ENCODE measurements at regions not wholly inside any gene's neighbourhood (a gene's known extent, or its start where the extent isn't known, plus 50 kb on each side); places are given as distances from the start of the nearest gene placed in this dataset.

DNA sequence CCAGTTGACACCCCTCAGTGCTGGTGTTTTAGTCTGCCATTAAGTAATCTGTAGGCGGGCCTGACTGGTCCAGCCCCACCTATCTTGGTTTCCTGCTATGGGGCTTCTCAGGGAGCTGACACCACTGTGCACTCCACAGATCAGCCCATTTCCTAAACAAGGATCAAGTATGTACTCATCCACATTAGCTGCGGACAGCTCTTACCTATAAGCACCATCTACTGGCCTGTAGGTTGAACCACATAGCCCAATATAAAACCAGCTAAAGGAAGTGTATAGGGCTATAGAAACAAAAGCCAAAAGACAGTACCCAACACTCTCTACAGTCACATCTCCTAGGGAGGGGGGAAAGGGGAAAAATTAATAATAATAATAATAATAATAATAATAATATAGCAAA lies 353.5 kb upstream of the CXorf51B start:
- no peak overlapping the region for H3K4me3 ChIP-seq (ENCODE audit: low read depth, low read length)
- TF ChIP-seq, protein P1, sequence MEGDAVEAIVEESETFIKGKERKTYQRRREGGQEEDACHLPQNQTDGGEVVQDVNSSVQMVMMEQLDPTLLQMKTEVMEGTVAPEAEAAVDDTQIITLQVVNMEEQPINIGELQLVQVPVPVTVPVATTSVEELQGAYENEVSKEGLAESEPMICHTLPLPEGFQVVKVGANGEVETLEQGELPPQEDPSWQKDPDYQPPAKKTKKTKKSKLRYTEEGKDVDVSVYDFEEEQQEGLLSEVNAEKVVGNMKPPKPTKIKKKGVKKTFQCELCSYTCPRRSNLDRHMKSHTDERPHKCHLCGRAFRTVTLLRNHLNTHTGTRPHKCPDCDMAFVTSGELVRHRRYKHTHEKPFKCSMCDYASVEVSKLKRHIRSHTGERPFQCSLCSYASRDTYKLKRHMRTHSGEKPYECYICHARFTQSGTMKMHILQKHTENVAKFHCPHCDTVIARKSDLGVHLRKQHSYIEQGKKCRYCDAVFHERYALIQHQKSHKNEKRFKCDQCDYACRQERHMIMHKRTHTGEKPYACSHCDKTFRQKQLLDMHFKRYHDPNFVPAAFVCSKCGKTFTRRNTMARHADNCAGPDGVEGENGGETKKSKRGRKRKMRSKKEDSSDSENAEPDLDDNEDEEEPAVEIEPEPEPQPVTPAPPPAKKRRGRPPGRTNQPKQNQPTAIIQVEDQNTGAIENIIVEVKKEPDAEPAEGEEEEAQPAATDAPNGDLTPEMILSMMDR (IDR thresholded peaks at IDR 0.05; ENCODE audit: control insufficient read depth, extremely low read depth, insufficient read depth) = no peak
- no peak for DNase-seq (ENCODE audit: low read depth)

DNA sequence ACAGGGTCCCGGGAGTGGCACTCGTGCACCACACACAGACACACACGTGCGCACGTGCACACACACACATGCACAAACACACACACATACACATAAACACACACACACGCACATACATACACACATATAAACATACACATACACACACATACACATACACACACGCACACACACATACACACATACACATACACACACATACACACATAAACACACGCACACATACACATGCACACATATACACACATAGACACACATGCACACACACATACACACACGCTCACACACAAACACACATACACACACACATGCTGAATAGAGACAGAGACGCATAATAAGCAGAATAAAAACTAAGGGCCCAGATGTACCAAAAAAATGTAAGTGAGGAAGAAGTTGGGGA lies 332.2 kb upstream of the CXorf51B start:
- no peak overlapping the region for H3K4me3 ChIP-seq (ENCODE audit: low read depth, low read length)
- DNase-seq (ENCODE audit: low read depth) = no peak
- TF ChIP-seq, protein P1 (IDR thresholded peaks at IDR 0.05; ENCODE audit: control insufficient read depth, extremely low read depth, insufficient read depth) = no peak

DNA sequence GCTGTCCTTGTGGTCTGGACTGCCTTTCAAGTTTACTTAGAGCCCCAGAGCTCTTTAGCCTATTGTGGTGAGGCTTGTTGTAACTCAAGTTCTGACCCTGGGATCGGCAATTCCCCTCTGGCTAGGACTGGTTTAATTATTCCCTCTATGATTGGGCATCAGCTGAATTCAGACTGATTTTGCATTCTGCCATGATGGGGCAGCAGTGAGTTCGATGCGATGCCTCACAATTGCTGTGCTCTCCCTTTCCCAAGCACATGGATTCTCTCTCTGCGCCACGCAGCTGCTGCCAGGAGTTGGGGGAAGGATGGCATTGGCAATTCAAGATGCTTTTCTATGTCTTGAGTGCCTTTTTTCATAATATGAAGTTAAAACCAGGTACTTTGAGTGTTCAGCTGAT lies 327.8 kb upstream of the CXorf51B start:
- H3K4me3 ChIP-seq (ENCODE audit: low read depth, low read length) = no peak overlapping the region
- DNase-seq (ENCODE audit: low read depth) = no peak

More for the DNA sequence above, 327.8 kb upstream of the CXorf51B start:
- TF ChIP-seq, protein P1 (IDR thresholded peaks at IDR 0.05; ENCODE audit: control insufficient read depth, extremely low read depth, insufficient read depth) = peak; percentile 49
